HCT116 (cell line): ENCODE measurements at regions not wholly inside any gene's neighbourhood (a gene's known extent, or its start where the extent isn't known, plus 50 kb on each side); places are given as distances from the start of the nearest gene placed in this dataset.

Source experiments
- ATAC-seq: fragments of 200-7000 bp; cut with Tn5 transposase; 2 replicates; pipeline ENCODE4 v1.9.1; 2020; ENCODE audit warnings: mild to moderate bottlenecking, moderate library complexity
- BruUV-seq: library from RNA; stranded (reverse); fragments of 400-500 nt; replicated peaks from 2 replicates; lab custom pipeline; 2021; lab: Mats Ljungman, UMichigan
- CTCF ChIA-PET: fragments of 300-600 bp; sonication (Branson Sonifier 250); formaldehyde crosslinking; loops from one replicate; lab custom pipeline; 2021; ENCODE audit warnings: antibody characterized with exemption; lab: Charles Lee
- POLR2A ChIA-PET: fragments of 300-600, 350-600 bp; sonication (Branson Sonifier 250); formaldehyde crosslinking; loops from one replicate; lab custom pipeline; 2021; ENCODE audit warnings: antibody characterized with exemption; lab: Charles Lee
- RAD21 ChIA-PET, 2 experiments: fragments of 300-600 bp; sonication (Branson Sonifier 250); formaldehyde crosslinking; loops; one replicate each; lab custom pipeline; 2023; ENCODE audit warnings: low total read pairs in 2 of 2; ENCODE audit not compliant: uncharacterized antibody in 2 of 2, unreplicated experiment in 2 of 2, low non-redundant PET in 1 of 2; lab: Charles Lee
- DNase-seq: peaks from one replicate; pipeline ENCODE4 v3.0.0-alpha.2; 2010; ENCODE audit warnings: low read depth, low spot score
- H2AFZ ChIP-seq: fragments of 200-600 bp; shearing (Covaris generic), sonication (generic); 2 replicates; pipeline ENCODE4 v1.6.1; 2017; ENCODE audit warnings: low read depth, mixed run types, mixed read lengths, antibody characterized with exemption, low read length; ENCODE audit not compliant: poor library complexity, severe bottlenecking
- H3K27ac ChIP-seq: 2 replicates; pipeline ENCODE4 v1.5.1; 2012; ENCODE audit warnings: low read depth, low read length
- H3K27me3 ChIP-seq: fragments of 200-600 bp; sonication (generic); 2 replicates; pipeline ENCODE4 v1.6.1; 2016; ENCODE audit warnings: mixed run types, low read length, mixed read lengths; ENCODE audit not compliant: insufficient read depth
- H3K36me3 ChIP-seq, 2 experiments: fragments of 200-500 bp in 1 of 2; fragments of 200-600 bp in 1 of 2; sonication (Bioruptor generic) in 1 of 2; sonication (generic) in 1 of 2; 2 replicates each; pipeline versions ENCODE4 v1.5.1 to v1.6.1; 2014 to 2016; ENCODE audit warnings: low read length in 2 of 2, inconsistent platforms in 1 of 2, mixed read lengths in 1 of 2, mixed run types in 1 of 2; ENCODE audit not compliant: insufficient read depth in 2 of 2, control insufficient read depth in 1 of 2
- H3K4me1 ChIP-seq, 2 experiments: fragments of 200-600 bp in 1 of 2; sonication (generic) in 1 of 2; 2 replicates each; pipeline versions ENCODE4 v1.5.1 to v1.6.1; 2012 to 2017; ENCODE audit warnings: low read length in 2 of 2, inconsistent platforms in 1 of 2, mild to moderate bottlenecking in 1 of 2, mixed read lengths in 1 of 2, mixed run types in 1 of 2, moderate library complexity in 1 of 2; ENCODE audit not compliant: insufficient read depth in 2 of 2, control insufficient read depth in 1 of 2
- H3K4me2 ChIP-seq: fragments of 200-600 bp; sonication (generic); 2 replicates; pipeline ENCODE4 v1.6.1; 2017; ENCODE audit warnings: mixed run types, low read length, mixed read lengths
- H3K4me3 ChIP-seq, 2 experiments: fragments of 200-600 bp in 1 of 2; sonication (generic) in 1 of 2; replicated peaks in 1 of 2; 2 replicates each; pipeline ENCODE4 v1.5.1; 2011 to 2016; ENCODE audit warnings: low read length in 2 of 2, control low read depth in 1 of 2, low read depth in 1 of 2, mild to moderate bottlenecking in 1 of 2, mixed read lengths in 1 of 2, mixed run types in 1 of 2
- H3K79me2 ChIP-seq: fragments of 200-600 bp; sonication (generic); 2 replicates; pipeline ENCODE4 v1.6.1; 2017; ENCODE audit warnings: mild to moderate bottlenecking, mixed run types, low read length, moderate library complexity, mixed read lengths; ENCODE audit not compliant: insufficient read depth
- H3K9ac ChIP-seq: fragments of 200-600 bp; sonication (generic); 2 replicates; pipeline ENCODE4 v1.6.1; 2016; ENCODE audit warnings: low read length, mixed read lengths
- H3K9me2 ChIP-seq: fragments of 200-600 bp; sonication (generic), shearing (Covaris generic); 2 replicates; pipeline ENCODE4 v1.6.1; 2017; ENCODE audit warnings: mixed run types, mild to moderate bottlenecking, moderate library complexity; ENCODE audit not compliant: insufficient read depth
- H3K9me3 ChIP-seq, 2 experiments: fragments of 200-500 bp in 1 of 2; fragments of 200-600 bp in 1 of 2; sonication (Bioruptor generic) in 1 of 2; sonication (generic) in 1 of 2; 2 replicates each; pipeline ENCODE4 v1.6.1; 2014 to 2017; ENCODE audit warnings: low read length in 2 of 2, mixed read lengths in 2 of 2, inconsistent platforms in 1 of 2, low read depth in 1 of 2, mild to moderate bottlenecking in 1 of 2, mixed run types in 1 of 2, moderate library complexity in 1 of 2; ENCODE audit not compliant: control insufficient read depth in 1 of 2, insufficient read depth in 1 of 2
- H4K20me1 ChIP-seq: fragments of 200-600 bp; sonication (generic), shearing (Covaris generic); 2 replicates; pipeline ENCODE4 v1.6.1; 2017; ENCODE audit warnings: mixed run types, mild to moderate bottlenecking, moderate library complexity; ENCODE audit not compliant: insufficient read depth
- ATF3 ChIP-seq: IDR thresholded peaks from 2 replicates; pipeline ENCODE4 v1.6.1; 2012
- CBX3 ChIP-seq: IDR thresholded peaks from 2 replicates; pipeline ENCODE4 v1.6.1; 2012; ENCODE audit warnings: low read depth
- CEBPB ChIP-seq: IDR thresholded peaks from 2 replicates; pipeline ENCODE4 v1.6.1; 2012; ENCODE audit warnings: low read depth
- CTCF ChIP-seq, 3 experiments: fragments of 200-600 bp in 1 of 3; sonication (generic) in 1 of 3; IDR thresholded peaks in 2 of 3; conservative IDR thresholded peaks in 1 of 3; 2 replicates each; pipeline ENCODE4 v1.5.1; 2012 to 2017; ENCODE audit warnings: low read depth in 2 of 3, low read length in 2 of 3, antibody characterized with exemption in 1 of 3, borderline replicate concordance in 1 of 3, control low read depth in 1 of 3, mild to moderate bottlenecking in 1 of 3, mixed read lengths in 1 of 3, mixed run types in 1 of 3, moderate library complexity in 1 of 3; ENCODE audit not compliant: insufficient read depth in 1 of 3
- ELF1 ChIP-seq: IDR thresholded peaks from 2 replicates; pipeline ENCODE4 v1.6.1; 2012; ENCODE audit warnings: low read depth, borderline replicate concordance
- EZH2 ChIP-seq: fragments of 200-600 bp; sonication (generic); IDR thresholded peaks from 2 replicates; pipeline ENCODE4 v1.6.1; 2017; ENCODE audit warnings: antibody characterized with exemption, mixed run types
- EZH2phosphoT487 ChIP-seq: fragments of 200-600 bp; IDR thresholded peaks from 2 replicates; pipeline ENCODE4 v1.6.1; 2018; ENCODE audit warnings: antibody characterized with exemption, borderline replicate concordance
- FOSL1 ChIP-seq: IDR thresholded peaks from 2 replicates; pipeline ENCODE4 v1.6.1; 2012; ENCODE audit warnings: low read depth
- JUND ChIP-seq: IDR thresholded peaks from 2 replicates; pipeline ENCODE4 v1.6.1; 2012
- POLR2A ChIP-seq: IDR thresholded peaks from 2 replicates; pipeline ENCODE4 v1.7.0; 2011; ENCODE audit warnings: borderline replicate concordance; ENCODE audit not compliant: insufficient read depth, insufficient read length; ENCODE audit errors: extremely low read depth
- POLR2AphosphoS5 ChIP-seq: IDR thresholded peaks from 2 replicates; pipeline ENCODE4 v1.6.1; 2011; ENCODE audit warnings: mild to moderate bottlenecking, low read depth, low read length, moderate library complexity
- RAD21 ChIP-seq: IDR thresholded peaks from 2 replicates; pipeline ENCODE4 v1.6.1; 2012; ENCODE audit warnings: low read depth, mild to moderate bottlenecking
- SIN3A ChIP-seq: IDR thresholded peaks from 2 replicates; pipeline ENCODE4 v1.6.1; 2012; ENCODE audit warnings: low read depth
- SP1 ChIP-seq: IDR thresholded peaks from 2 replicates; pipeline ENCODE4 v1.6.1; 2012; ENCODE audit warnings: low read depth
- TCF7L2 ChIP-seq: IDR thresholded peaks from 2 replicates; pipeline ENCODE4 v1.7.0; 2011; ENCODE audit warnings: borderline replicate concordance, inconsistent platforms; ENCODE audit not compliant: insufficient read depth, insufficient read length; ENCODE audit errors: extremely low read depth
- ZBTB33 ChIP-seq: IDR thresholded peaks from 2 replicates; pipeline ENCODE4 v1.6.1; 2011; ENCODE audit warnings: mild to moderate bottlenecking, low read length, moderate library complexity; ENCODE audit not compliant: insufficient replicate concordance; ENCODE audit errors: extremely low read depth
- ZFX ChIP-seq: fragments of 450-650 bp; IDR thresholded peaks from 2 replicates; pipeline ENCODE4 v1.6.1; 2017
- ZNF274 ChIP-seq: fragments of 200-500 bp; sonication (Bioruptor generic); IDR thresholded peaks from 2 replicates; pipeline ENCODE4 v1.6.1; 2014; ENCODE audit warnings: mild to moderate bottlenecking, low read depth, low read length, inconsistent platforms
- intact Hi-C: fragments of 100-400 bp; cut with micrococcal nuclease; formaldehyde crosslinking; loops from 2 replicates; pipeline ENCODE4 v1.10.0; 2022
- TF ChIP-seq, protein P1 (sequence below): IDR thresholded peaks from 2 replicates; pipeline ENCODE4 v1.6.1; 2012; ENCODE audit warnings: low read depth

DNA sequence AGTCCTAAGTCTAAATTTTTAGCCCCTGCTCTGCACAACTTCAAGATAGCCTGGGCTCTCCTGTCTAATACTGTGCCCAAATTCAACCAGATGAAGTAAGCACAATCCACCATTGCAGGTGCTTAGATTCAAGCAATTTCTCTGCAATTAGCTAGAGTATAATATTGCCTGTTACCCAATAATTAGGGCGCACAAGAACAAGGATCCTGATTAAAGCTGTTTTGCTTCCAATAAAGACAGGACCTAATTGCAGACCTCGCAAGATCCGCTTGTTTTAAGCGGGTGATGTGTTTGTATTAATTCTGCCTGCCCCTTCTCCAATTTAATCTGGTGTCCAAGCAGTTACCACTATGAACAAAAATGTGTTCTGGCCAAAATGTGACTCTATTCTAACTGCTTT, 1268.9 kb upstream of the TMEM132C start:
- no peak overlapping the region for H3K9ac ChIP-seq
- H3K4me1 ChIP-seq, result no peaks in the 10 kb centered on the region
- TF ChIP-seq POLR2AphosphoS5, result no peak
- no peak for TF ChIP-seq EZH2
- no peak for TF ChIP-seq CTCF (IDR thresholded peaks at IDR 0.05 in 2 of 3, conservative IDR thresholded peaks at IDR 0.05 in 1 of 3; ENCODE audit: borderline replicate concordance in 1 of 3, insufficient read depth in 1 of 3, low read depth in 2 of 3, low read length in 2 of 3)
- no peak for TF ChIP-seq ATF3
- no peak for TF ChIP-seq EZH2phosphoT487
- TF ChIP-seq POLR2A, result no peak
- TF ChIP-seq ZNF274, result no peak
- TF ChIP-seq, protein P1, sequence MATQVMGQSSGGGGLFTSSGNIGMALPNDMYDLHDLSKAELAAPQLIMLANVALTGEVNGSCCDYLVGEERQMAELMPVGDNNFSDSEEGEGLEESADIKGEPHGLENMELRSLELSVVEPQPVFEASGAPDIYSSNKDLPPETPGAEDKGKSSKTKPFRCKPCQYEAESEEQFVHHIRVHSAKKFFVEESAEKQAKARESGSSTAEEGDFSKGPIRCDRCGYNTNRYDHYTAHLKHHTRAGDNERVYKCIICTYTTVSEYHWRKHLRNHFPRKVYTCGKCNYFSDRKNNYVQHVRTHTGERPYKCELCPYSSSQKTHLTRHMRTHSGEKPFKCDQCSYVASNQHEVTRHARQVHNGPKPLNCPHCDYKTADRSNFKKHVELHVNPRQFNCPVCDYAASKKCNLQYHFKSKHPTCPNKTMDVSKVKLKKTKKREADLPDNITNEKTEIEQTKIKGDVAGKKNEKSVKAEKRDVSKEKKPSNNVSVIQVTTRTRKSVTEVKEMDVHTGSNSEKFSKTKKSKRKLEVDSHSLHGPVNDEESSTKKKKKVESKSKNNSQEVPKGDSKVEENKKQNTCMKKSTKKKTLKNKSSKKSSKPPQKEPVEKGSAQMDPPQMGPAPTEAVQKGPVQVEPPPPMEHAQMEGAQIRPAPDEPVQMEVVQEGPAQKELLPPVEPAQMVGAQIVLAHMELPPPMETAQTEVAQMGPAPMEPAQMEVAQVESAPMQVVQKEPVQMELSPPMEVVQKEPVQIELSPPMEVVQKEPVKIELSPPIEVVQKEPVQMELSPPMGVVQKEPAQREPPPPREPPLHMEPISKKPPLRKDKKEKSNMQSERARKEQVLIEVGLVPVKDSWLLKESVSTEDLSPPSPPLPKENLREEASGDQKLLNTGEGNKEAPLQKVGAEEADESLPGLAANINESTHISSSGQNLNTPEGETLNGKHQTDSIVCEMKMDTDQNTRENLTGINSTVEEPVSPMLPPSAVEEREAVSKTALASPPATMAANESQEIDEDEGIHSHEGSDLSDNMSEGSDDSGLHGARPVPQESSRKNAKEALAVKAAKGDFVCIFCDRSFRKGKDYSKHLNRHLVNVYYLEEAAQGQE, result no peak
- TF ChIP-seq SP1, result no peak
- no peak for TF ChIP-seq ELF1
- TF ChIP-seq JUND, result no peak
- TF ChIP-seq FOSL1, result no peak
- TF ChIP-seq SIN3A, result no peak
- no peak for TF ChIP-seq RAD21
- no peak for TF ChIP-seq CBX3
- TF ChIP-seq TCF7L2, result no peak
- no peak for TF ChIP-seq CEBPB
- no peak for TF ChIP-seq ZBTB33
- no peak for TF ChIP-seq ZFX
- H3K4me2 ChIP-seq, result no peak overlapping the region
- ChIA-PET RAD21 (no interaction called here), POLR2A (no interaction called here), CTCF (no interaction called here)
- H4K20me1 ChIP-seq, result no peaks in the 10 kb centered on the region
- H3K36me3 ChIP-seq, result no peaks in the 10 kb centered on the region
- H3K27ac ChIP-seq, result no peak overlapping the region
- intact Hi-C loops, result no loop called here
- H3K79me2 ChIP-seq, result no peaks in the 10 kb centered on the region
- no TSS peak for BruUV-seq
- H3K4me3 ChIP-seq, result no peak overlapping the region
- no peak overlapping the region for H2AFZ ChIP-seq
- ATAC-seq, result no peak
- DNase-seq, result no peak
- no peaks in the 10 kb centered on the region for H3K9me3 ChIP-seq
- H3K27me3 ChIP-seq, result no peaks in the 10 kb centered on the region
- no peaks in the 10 kb centered on the region for H3K9me2 ChIP-seq
